Adipocyte (in vitro differentiated cells): ENCODE measurements at regions not wholly inside any gene's neighbourhood (a gene's known extent, or its start where the extent isn't known, plus 50 kb on each side); places are given as distances from the start of the nearest gene placed in this dataset.

Source experiments
- DNase-seq: peaks from one replicate; pipeline ENCODE4 v3.0.0-alpha.2; 2015; ENCODE audit warnings: low read depth
- H3K27me3 ChIP-seq: replicated peaks from 2 replicates; pipeline ENCODE4 v1.7.0; 2013; ENCODE audit warnings: mild to moderate bottlenecking, low read length, moderate library complexity; ENCODE audit not compliant: control insufficient read depth, insufficient read depth
- H3K36me3 ChIP-seq: 2 replicates; pipeline ENCODE4 v1.7.0; 2013; ENCODE audit warnings: low read length, mild to moderate bottlenecking, moderate library complexity; ENCODE audit not compliant: control insufficient read depth, insufficient read depth, severe bottlenecking
- H3K4me1 ChIP-seq: 2 replicates; pipeline ENCODE4 v1.7.0; 2013; ENCODE audit warnings: mild to moderate bottlenecking, low read length, moderate library complexity; ENCODE audit not compliant: control insufficient read depth, insufficient read depth
- H3K4me3 ChIP-seq: 2 replicates; pipeline ENCODE4 v1.7.0; 2013; ENCODE audit warnings: mild to moderate bottlenecking, low read length, moderate library complexity
- H3K9ac ChIP-seq: 2 replicates; pipeline ENCODE4 v1.7.0; 2013; ENCODE audit warnings: mild to moderate bottlenecking, low read length, moderate library complexity
- H3K9me3 ChIP-seq: 2 replicates; pipeline ENCODE4 v1.7.0; 2013; ENCODE audit warnings: mild to moderate bottlenecking, low read length, moderate library complexity; ENCODE audit not compliant: control insufficient read depth

DNA sequence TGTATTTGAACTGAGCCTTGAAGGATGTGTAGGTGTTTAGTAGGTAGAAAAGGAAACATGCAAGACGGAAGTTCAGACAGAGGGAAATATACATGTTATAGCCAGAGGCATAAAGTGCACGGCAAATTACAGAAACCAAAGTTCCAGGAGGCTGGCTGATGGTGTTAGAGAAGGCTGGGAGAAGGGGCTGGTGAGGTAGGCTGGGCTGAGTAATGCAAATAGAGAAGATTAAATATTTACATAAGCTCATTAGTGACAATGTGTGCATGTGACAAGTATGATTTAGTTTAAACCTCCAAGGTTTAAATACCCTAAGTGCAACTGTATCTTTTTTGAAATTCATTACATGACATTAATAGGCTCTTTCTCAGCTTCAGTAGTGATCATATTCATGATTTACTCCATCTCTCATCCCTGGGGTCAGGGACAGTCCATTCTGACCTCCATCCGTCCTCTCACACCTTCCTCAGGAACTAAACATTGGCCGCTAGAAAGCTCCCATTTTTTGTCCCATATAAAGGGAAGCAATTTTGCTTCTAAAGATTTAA, 399.8 kb upstream of the SALL1 start:
- H3K4me1 ChIP-seq: peaks cover 25% of the 10 kb centered on the region
- no peaks in the 10 kb centered on the region for H3K27me3 ChIP-seq
- no peaks in the 10 kb centered on the region for H3K36me3 ChIP-seq
- H3K9me3 ChIP-seq: no peaks in the 10 kb centered on the region
- H3K4me3 ChIP-seq: no peak overlapping the region
- no peak overlapping the region for H3K9ac ChIP-seq
- DNase-seq: no peak

DNA sequence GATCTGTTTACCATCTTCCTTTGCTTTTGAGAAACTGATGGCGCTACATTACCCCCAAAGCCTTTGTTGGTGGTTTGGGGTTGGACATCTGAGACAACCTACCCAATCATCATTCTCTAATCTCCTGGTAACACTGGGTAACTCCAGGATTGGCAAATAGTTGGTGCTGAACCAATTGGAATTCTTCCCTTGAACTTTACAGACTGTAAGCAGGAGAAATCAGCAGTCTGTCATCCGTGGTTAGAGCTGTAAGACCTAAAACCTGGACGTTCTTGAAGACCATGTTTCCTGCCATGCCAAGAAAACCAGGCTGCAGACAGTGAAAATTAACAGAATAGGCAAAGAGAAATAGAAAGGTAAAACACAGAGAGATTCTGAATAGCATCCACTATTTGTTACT, 398.8 kb upstream of the SALL1 start:
- Histone ChIP-seq H3K27me3 (no peaks in the 10 kb centered on the region), H3K9me3 (no peaks in the 10 kb centered on the region), H3K9ac (no peak overlapping the region), H3K4me3 (no peak overlapping the region), H3K4me1 (peaks cover 22% of the 10 kb centered on the region), H3K36me3 (no peaks in the 10 kb centered on the region)
- no peak for DNase-seq

DNA sequence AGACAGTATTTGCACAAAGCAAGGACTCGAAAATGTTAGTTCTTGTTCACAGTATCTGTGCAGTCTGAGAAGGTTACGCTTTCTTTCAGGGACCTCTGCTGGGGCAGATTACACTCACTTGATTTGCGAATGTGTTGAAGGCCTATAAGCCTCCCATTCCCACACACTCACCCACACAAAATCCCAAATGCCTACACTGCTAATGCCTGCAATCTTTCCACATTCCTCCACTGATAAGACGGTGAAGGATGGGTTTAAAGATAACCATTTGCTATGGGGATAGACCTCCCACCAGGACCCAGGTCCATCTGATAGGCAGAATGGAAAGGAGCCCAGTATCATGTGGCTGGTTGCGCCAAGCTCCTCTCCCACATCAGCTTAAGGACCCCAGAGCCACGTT, 394.9 kb upstream of the SALL1 start:
- Histone ChIP-seq H3K36me3 (no peaks in the 10 kb centered on the region), H3K27me3 (no peaks in the 10 kb centered on the region), H3K4me1 (peaks cover 5% of the 10 kb centered on the region), H3K4me3 (no peak overlapping the region), H3K9me3 (no peaks in the 10 kb centered on the region), H3K9ac (no peak overlapping the region)
- no peak for DNase-seq

DNA sequence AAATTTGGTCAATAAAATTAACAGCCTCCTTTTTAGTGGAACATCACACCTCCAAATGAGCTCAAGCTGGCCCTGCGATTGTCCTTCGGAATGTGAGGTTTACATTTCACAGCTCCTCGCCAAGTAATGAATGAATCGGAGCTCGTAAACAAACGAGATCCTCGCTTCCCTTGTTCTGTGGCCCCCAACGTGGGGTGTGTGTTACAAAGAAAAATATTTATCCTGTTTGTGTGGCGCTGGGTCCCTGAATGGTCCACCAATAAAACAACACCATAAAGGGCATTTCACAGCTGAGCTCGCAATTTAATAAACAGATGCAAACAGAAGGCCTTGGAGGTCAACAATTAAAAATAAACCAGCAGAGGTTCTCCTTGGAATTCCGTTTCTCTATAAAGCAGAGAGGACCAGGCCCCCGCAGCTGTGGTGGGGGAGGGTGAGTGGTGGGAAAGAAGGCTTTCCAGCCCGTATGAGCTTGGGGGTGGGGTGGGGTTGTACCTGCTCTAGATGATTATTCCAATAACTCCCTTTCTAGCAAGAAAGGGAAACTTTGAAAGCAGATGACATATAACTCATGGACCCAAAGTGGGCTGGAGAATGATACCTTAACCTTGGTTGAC, 393.9 kb upstream of the SALL1 start:
- Histone ChIP-seq H3K4me1 (peaks cover 2% of the 10 kb centered on the region), H3K27me3 (no peaks in the 10 kb centered on the region), H3K9me3 (no peaks in the 10 kb centered on the region), H3K9ac (no peak overlapping the region), H3K4me3 (no peak overlapping the region), H3K36me3 (no peaks in the 10 kb centered on the region)
- DNase-seq: no peak

- Histone ChIP-seq H3K27me3 (no peaks in the 10 kb centered on the region), H3K4me1 (peaks cover 3% of the 10 kb centered on the region), H3K9ac (no peak overlapping the region), H3K36me3 (no peaks in the 10 kb centered on the region), H3K4me3 (no peak overlapping the region), H3K9me3 (no peaks in the 10 kb centered on the region)
- DNase-seq: no peak
Measured at GRCh38 chr16:51543971-51544370, 392.9 kb upstream of the SALL1 start.

- Histone ChIP-seq H3K9ac (no peak overlapping the region), H3K4me3 (no peak overlapping the region), H3K36me3 (no peaks in the 10 kb centered on the region), H3K27me3 (no peaks in the 10 kb centered on the region), H3K9me3 (no peaks in the 10 kb centered on the region), H3K4me1 (peaks cover 10% of the 10 kb centered on the region)
- DNase-seq: no peak
Measured at GRCh38 chr16:51542981-51543815, 392.1 kb upstream of the SALL1 start.

DNA sequence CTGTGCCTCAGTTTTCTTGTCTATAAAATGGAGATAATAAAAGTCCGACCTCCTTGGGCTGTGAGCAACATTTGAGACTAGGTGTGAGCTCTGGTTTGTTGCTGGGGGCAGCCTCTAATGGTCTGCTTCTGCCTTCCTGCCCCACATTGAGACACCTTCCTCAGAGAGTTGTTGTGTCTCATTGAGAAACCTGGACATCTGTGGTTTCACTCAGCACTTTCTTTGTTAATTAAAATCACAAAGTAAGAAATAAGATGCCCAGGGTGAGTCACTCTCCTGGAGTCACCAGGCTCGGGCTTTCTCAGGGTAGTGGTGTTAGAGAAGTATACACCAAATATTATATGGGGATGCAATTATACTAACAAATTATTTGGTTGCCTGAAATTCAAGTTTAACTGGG, 389.2 kb upstream of the SALL1 start:
- Histone ChIP-seq H3K9ac (no peak overlapping the region), H3K36me3 (no peaks in the 10 kb centered on the region), H3K27me3 (no peaks in the 10 kb centered on the region), H3K4me1 (peaks cover 10% of the 10 kb centered on the region), H3K9me3 (no peaks in the 10 kb centered on the region), H3K4me3 (no peak overlapping the region)
- peak; percentile 55 for DNase-seq

DNA sequence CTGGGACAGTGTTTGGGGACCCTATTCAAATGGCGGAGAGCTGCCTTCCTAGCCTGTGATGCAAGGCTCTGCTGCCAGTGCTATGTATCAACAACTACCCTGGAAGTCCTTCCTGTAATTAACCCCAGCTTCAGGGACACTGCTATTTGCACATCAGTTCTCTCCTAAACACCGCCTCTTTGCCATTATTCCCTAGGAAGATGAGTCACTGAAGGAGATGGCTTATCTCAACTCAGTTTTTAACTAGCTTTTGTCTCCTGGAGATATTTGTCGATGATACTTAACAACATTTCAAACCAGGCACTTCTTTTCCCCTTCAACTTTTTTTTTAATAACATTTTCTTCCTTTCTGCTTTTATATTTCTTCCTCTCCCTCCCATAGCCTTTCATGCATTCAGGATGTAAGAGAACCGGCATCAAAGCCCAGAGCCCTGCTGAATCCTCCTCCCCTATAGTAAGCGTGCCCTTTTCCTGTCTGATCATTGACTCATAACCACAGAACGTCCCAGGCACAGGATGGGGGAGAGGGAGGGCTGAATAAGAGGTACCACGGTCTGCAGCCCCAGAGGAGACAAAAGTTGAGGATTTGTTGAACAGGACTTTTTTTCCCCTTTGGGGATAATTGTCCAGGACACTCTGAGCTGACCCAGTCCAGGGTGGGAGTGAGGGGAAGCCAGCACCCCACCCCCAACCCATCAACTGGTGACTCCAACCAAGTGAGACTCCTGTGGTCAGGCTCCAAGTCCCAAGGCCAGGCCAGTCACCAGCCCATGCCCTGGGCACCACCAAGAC, 387.8 kb upstream of the SALL1 start:
- DNase-seq: peak; percentile 85
- peak overlapping the region; percentile 29 for H3K4me3 ChIP-seq

DNA sequence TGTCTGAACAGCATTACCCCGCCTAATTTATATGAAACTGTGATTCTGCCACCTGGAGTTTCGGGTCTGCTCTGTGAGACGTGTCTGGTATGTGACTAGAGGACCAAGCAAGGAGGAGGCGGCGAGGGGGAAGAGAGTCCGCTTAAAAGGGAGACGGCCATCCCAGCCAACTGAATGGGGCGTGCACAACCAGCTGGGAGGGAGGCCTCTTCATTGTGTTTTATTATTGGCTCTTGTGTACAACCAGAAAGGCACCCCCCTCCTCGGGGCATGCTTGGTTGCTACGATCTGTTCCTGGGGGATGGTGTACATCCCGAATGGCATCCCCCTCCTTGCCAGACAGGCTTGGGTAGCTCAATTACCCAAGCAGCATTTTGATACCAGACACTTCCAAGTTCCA, 384.5 kb upstream of the SALL1 start:
- H3K27me3 ChIP-seq: no peaks in the 10 kb centered on the region
- no peaks in the 10 kb centered on the region for H3K9me3 ChIP-seq
- peaks cover 10% of the 10 kb centered on the region for H3K4me1 ChIP-seq
- H3K4me3 ChIP-seq: no peak overlapping the region
- no peak overlapping the region for H3K9ac ChIP-seq
- DNase-seq: no peak
- H3K36me3 ChIP-seq: no peaks in the 10 kb centered on the region

More for the DNA sequence above, 387.8 kb upstream of the SALL1 start:
- Histone ChIP-seq H3K4me1 (peaks cover 10% of the 10 kb centered on the region), H3K9ac (peak overlapping the region; percentile 2), H3K27me3 (no peaks in the 10 kb centered on the region), H3K9me3 (no peaks in the 10 kb centered on the region), H3K36me3 (no peaks in the 10 kb centered on the region)

GRCh38 chr16:51532551-51532950, 381.5 kb upstream of the SALL1 start:
- H3K9ac ChIP-seq: no peak overlapping the region
- H3K4me1 ChIP-seq: no peaks in the 10 kb centered on the region
- H3K27me3 ChIP-seq: no peaks in the 10 kb centered on the region
- no peak for DNase-seq
- no peaks in the 10 kb centered on the region for H3K36me3 ChIP-seq
- no peak overlapping the region for H3K4me3 ChIP-seq
- H3K9me3 ChIP-seq: no peaks in the 10 kb centered on the region

- DNase-seq: no peak
- Histone ChIP-seq H3K4me1 (no peaks in the 10 kb centered on the region), H3K36me3 (no peaks in the 10 kb centered on the region), H3K27me3 (no peaks in the 10 kb centered on the region), H3K9ac (no peak overlapping the region), H3K9me3 (no peaks in the 10 kb centered on the region), H3K4me3 (no peak overlapping the region)
Measured at GRCh38 chr16:51531271-51531670, 380.2 kb upstream of the SALL1 start.
